ENCODE measurements at regions not wholly inside any gene's neighbourhood (a gene's known extent, or its start where the extent isn't known, plus 50 kb on each side); places are given as distances from the start of the nearest gene placed in this dataset.

DNA sequence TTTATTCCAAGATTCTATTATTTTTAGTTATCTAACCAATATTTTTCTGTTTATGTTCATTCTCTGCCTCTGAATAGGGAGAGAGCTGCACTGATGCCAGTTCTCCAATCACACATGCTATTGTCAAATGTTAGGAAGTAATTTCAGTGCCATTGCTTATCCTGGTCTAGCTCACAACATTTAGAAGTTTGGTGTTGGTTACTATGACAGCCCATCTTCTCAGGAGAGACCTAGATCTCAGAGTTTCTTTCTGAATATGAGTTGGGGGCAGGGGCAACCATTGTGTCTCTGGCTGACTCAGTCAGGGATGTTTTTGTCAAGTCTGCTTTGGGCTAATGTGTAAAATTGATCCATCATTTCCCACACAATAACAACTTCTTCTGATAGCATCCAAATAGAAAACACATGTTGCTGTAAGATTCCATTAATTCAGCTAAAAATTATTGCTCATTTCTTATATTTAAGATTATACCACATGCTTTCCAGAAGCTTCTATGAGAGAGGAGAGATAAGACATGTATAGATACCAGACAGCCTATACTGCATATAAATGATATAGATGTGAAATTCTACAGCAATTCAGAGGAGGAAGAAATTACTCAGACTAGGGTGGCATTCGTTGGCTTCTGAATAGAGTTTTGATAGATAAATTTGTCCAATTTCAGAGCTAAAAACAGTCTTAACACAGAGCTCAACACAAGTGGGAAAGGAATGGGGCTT lies 64.8 kb downstream of the DACT1 start:
- WGBS, 4 donors = 46 to 69% (median 56%) methylated on average over 1 of the region's 1 CpG
- H3K4me3 ChIP-seq = no peak overlapping the region
- no peaks in the 10 kb centered on the region for H3K27me3 ChIP-seq
- DNase-seq = no peak
- no peak overlapping the region for H3K27ac ChIP-seq
- no peaks in the 10 kb centered on the region for H3K9me3 ChIP-seq (replicated peaks in 1 of 3)
- H3K4me1 ChIP-seq (replicated peaks in 1 of 2) = peaks cover 0 to 7% of the 10 kb centered on the region in 2 donors
- TF ChIP-seq, protein P1, sequence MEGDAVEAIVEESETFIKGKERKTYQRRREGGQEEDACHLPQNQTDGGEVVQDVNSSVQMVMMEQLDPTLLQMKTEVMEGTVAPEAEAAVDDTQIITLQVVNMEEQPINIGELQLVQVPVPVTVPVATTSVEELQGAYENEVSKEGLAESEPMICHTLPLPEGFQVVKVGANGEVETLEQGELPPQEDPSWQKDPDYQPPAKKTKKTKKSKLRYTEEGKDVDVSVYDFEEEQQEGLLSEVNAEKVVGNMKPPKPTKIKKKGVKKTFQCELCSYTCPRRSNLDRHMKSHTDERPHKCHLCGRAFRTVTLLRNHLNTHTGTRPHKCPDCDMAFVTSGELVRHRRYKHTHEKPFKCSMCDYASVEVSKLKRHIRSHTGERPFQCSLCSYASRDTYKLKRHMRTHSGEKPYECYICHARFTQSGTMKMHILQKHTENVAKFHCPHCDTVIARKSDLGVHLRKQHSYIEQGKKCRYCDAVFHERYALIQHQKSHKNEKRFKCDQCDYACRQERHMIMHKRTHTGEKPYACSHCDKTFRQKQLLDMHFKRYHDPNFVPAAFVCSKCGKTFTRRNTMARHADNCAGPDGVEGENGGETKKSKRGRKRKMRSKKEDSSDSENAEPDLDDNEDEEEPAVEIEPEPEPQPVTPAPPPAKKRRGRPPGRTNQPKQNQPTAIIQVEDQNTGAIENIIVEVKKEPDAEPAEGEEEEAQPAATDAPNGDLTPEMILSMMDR (IDR thresholded peaks at IDR 0.05) = no peak
- TF ChIP-seq POLR2A (IDR thresholded peaks at IDR 0.05) = no peak
- intact Hi-C loops (cut with DNase I) = no loop called here
- H3K36me3 ChIP-seq (replicated peaks in 1 of 2) = no peaks in the 10 kb centered on the region

DNA sequence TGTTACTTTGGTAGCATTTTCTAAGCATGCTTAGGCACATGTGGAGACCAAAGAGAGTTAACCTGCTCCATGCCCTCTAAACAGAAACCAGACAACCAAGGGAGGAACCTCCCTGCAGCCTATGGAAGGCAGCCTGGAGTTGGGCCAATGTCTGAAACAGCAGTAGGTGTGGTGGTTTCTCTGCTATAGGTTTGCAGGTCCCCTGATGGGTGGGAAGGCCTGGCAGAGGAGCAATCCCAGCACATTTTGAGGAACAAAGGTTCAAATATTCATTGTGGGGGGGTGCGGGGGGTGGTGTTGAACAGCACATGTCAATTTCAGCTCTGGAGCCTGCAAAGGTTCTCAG lies 65.4 kb downstream of the DACT1 start:
- peaks cover 0 to 7% of the 10 kb centered on the region in 2 donors for H3K4me1 ChIP-seq (replicated peaks in 1 of 2)
- intact Hi-C loops (cut with DNase I) = no loop called here
- 85 to 100% (median 89%) methylated on average over 1 of the region's 1 CpG for WGBS, 4 donors
- no peaks in the 10 kb centered on the region for H3K27me3 ChIP-seq
- TF ChIP-seq, protein P1 (IDR thresholded peaks at IDR 0.05) = no peak
- no peak for TF ChIP-seq POLR2A (IDR thresholded peaks at IDR 0.05)
- no peak overlapping the region for H3K27ac ChIP-seq
- no peaks in the 10 kb centered on the region for H3K36me3 ChIP-seq (replicated peaks in 1 of 2)
- H3K4me3 ChIP-seq = no peak overlapping the region
- DNase-seq = no peak
- H3K9me3 ChIP-seq (replicated peaks in 1 of 3) = no peaks in the 10 kb centered on the region

DNA sequence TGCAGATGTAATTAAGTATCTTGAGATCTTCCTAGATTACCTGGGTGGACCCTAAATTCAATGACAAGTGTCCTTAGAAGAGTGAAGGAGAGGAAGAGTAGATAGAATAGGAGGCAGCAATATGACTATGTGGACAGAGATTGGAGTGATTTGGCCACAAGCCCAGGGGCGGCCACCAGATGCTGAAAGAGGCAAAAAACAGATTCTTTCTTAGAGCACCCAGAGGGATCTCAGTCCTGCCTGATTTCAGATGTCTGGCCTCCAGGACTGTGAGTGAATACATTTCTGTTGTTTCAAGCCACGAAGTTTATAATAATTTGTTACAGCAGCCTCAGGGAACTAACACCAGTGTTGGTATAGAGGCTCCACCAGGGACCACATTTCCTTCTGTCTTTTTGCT lies 67.3 kb downstream of the DACT1 start:
- DNase-seq = no peak
- H3K27ac ChIP-seq = no peak overlapping the region
- H3K36me3 ChIP-seq (replicated peaks in 1 of 2) = no peaks in the 10 kb centered on the region
- no peak overlapping the region for H3K4me3 ChIP-seq
- WGBS, 4 donors = 61 to 72% (median 66%) methylated on average over 2 of the region's 2 CpGs
- H3K9me3 ChIP-seq (replicated peaks in 1 of 3) = no peaks in the 10 kb centered on the region
- H3K27me3 ChIP-seq = no peaks in the 10 kb centered on the region
- peaks cover 0 to 7% of the 10 kb centered on the region in 2 donors for H3K4me1 ChIP-seq (replicated peaks in 1 of 2)
- TF ChIP-seq, protein P1 (IDR thresholded peaks at IDR 0.05) = no peak
- TF ChIP-seq POLR2A (IDR thresholded peaks at IDR 0.05) = no peak
- intact Hi-C loops (cut with DNase I) = no loop called here

DNA sequence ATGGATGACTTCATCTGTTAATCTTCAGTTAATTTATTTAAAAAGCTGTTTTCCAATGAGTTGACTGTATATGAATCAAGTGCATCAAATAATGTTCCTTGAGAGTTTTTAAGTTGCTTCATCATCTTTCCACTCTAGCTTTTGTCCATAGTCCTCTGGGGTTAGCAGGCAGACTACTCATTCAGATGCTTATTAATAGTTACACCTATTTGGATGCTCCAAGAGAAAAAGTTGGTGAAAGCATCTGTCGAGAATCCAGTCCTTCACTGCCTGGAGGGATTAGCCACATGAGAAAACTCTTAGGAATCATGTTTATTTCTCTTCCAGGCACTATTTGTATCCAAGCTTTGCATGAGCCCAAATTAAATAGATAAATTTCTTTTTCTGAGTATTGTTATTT lies 70.2 kb downstream of the DACT1 start:
- TF ChIP-seq, protein P1 (IDR thresholded peaks at IDR 0.05) = no peak
- no peak for TF ChIP-seq POLR2A (IDR thresholded peaks at IDR 0.05)
- intact Hi-C loops (cut with DNase I) = no loop called here
- Histone ChIP-seq H3K27me3 (no peaks in the 10 kb centered on the region), H3K4me3 (no peak overlapping the region), H3K27ac (no peak overlapping the region), H3K36me3 (replicated peaks in 1 of 2) (no peaks in the 10 kb centered on the region), H3K9me3 (replicated peaks in 1 of 3) (no peaks in the 10 kb centered on the region), H3K4me1 (replicated peaks in 1 of 2) (no peaks in the 10 kb centered on the region)
- no peak for DNase-seq
- WGBS, 4 donors = 59 to 85% (median 72%) methylated on average over 1 of the region's 1 CpG

All from adrenal gland (tissue), 9 donors.